Lung microvascular endothelial cell (primary cell): ENCODE measurements at regions not wholly inside any gene's neighbourhood (a gene's known extent, or its start where the extent isn't known, plus 50 kb on each side); places are given as distances from the start of the nearest gene placed in this dataset.

Source experiments
- DNase-seq, 2 donors: peaks; one replicate each; pipeline versions ENCODE4 v3.0.0 to v3.0.0-alpha.2; 2010; ENCODE audit warnings: low read depth in 2 of 2

DNA sequence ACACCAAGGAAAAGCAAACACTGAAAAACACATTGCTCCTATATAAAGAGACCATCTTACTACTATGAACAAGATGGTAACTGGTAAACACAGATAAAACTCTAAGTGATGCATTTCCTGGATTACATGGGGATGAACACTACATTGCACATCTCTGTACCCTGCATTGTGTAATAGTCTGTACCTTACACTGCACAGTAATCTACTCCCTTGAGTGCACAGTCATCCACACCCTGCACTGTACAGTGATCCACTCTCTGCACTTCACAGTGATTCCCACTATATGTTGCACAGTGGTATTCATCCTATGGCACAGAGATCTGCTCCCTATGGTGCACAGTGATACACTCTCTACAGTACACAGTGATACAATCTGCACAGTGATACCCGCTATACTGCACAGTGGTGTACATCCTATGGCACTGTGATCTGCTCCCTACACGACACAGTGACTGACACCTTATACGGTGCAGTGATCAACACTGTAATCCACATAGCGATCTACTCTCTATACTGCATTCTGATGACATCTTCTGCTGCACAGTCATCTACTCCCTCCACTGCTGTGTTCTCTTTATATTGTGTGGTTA, 462.2 kb upstream of the RGPD4 start:
- DNase-seq = no peak

DNA sequence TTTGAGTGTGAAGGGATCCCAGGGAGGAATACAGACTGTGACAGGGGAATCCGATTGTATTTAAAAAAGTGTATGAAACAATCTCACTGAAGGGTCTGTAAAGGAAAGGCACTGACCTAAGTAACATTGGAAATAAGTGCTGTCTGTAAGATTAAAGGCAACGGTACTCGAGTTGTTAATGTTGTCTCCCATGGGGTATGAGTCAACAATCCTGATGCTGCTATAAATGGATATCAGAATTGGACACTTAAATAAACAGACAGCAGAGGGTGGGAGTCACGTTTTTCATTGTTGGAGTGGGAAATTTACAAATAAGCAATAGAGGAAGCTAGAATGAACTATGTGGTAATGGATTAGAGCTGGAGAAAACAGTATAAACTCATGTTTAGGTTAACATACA, 452.4 kb upstream of the RGPD4 start:
- no peak for DNase-seq

DNA sequence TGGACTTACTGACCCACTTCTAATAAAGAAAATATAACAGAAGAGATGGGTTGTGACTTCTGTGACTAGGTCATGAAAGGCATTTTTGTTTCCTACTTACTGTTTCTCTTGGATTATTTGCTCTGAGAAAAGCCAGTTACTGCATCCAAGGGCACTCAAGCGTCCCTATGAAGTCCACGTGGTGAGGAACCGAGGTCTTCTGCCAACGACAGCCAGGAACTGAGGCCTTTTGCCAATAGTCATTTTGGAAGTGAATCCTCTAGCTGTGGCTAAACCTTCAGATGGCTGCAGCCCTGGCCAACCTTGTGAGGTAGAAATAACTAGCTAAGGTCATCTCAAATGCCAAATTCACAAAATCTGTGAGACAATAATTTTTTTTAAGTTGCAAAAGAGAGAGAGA, 449.8 kb upstream of the RGPD4 start:
- no peak for DNase-seq

- DNase-seq = no peak
Measured at GRCh38 chr2:107380912-107381311, 445.8 kb upstream of the RGPD4 start.

GRCh38 chr2:107383691-107384090, 443.0 kb upstream of the RGPD4 start:
- DNase-seq = no peak

DNA sequence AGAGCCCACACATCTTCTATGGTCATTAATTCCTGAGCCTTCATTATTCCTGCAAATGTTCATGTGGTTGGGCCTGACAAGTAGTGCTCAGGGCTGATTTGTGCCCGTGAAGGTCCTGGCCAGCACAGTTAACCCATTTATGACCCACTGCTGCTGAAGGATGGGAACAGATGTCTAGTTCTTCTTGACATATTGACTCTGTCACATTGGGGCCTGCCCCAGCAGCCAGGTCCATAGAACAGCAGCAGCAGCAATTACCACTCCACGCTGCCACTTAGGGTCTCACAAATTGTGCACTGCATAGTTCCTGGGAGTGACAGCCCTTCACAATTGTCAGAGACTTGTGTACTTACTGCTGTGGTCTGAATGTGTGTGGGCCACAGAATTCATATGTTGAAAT, 442.3 kb upstream of the RGPD4 start:
- DNase-seq = no peak

GRCh38 chr2:107385921-107386320, 440.8 kb upstream of the RGPD4 start:
- DNase-seq = no peak

DNA sequence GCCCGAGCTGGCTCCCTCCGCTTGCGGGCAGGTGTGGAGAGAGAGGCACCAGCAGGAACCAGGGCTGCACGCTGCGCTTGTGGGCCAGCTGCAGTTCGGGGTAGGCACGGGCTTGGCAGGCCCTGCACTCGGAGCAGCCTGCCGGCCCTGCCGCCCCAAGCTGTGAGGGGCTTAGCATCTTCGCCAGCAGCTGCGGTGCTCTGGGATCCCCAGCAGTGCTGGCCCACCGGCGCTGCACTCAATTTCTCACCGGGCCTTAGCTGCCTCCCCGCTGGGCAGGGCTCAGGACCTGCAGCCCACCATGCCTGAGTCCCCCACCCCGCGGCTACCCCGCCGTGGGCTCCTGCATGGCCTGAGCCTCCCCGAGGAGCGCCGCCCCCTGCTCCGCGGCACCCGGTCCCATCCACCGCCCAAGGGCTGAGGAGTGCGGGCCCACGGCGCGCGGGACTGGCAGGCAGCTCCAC, 434.4 kb upstream of the RGPD4 start:
- no peak for DNase-seq

- DNase-seq = no peak
Measured at GRCh38 chr2:107393516-107393915, 433.2 kb upstream of the RGPD4 start.

GRCh38 chr2:107398683-107399082, 428.0 kb upstream of the RGPD4 start:
- DNase-seq = no peak

DNA sequence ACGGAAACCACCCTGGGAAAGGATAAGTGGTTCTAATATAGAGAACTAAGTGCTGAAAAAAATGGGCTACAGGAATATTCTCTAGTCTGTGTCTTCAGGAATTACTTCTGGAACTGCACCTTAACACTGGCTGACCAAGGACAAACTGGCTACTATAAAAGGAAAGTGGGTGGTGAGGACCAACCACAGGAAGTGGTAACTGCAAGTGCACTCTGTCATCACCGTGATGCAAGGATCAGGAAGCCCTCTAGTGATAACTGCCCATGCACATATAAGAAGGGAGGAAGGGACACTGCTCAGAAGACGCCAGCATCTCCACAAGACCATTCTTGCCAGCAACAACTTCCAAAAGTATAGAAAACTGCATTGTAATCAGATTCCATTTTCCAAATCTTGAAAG, 424.4 kb upstream of the RGPD4 start:
- DNase-seq = no peak

GRCh38 chr2:107405261-107405660, 421.4 kb upstream of the RGPD4 start:
- no peak for DNase-seq

GRCh38 chr2:107407017-107407416, 419.7 kb upstream of the RGPD4 start:
- DNase-seq = no peak

- no peak for DNase-seq
Measured at GRCh38 chr2:107407974-107408373, 418.7 kb upstream of the RGPD4 start.

DNA sequence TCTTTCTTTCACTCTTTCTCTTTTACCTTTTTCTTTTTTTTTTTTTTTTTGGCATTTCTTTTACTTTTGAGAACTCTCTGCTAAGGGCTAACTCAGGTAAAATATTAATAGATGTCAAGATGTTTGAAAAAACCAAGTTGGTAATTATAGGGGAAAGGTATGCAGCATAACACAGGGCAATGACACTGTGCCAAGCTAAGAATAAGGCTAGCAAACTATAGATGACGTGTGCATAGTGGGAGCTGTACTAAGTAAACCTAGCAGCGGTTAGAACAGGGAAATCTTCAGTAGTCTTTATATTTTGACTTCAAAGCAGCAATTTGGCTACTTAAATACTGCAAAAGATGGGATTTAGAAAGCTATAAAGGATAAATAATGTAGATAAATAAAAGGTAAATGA, 415.4 kb upstream of the RGPD4 start:
- no peak for DNase-seq

- no peak for DNase-seq
Measured at GRCh38 chr2:107412209-107412904, 414.3 kb upstream of the RGPD4 start.

GRCh38 chr2:107412981-107413380, 413.7 kb upstream of the RGPD4 start:
- DNase-seq = no peak

DNA sequence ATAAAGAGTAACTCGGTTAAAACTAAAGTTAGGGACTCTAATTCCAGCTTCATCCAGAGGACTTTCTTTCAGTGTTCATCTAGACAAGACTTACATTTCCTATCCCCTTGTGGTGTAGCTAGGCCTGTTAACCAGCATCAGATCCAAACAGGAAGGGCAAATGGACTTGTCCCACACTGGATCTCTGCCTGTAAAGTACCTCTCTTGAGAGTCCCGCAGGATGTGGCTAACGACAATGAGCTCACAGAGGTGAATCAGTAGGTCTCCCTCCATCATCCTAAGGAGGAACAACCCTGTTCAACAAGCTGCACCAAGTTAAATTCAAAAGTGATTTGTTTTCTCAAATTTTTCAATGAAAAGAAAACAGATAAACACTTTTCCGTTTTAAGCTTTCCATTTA, 412.3 kb upstream of the RGPD4 start:
- DNase-seq = no peak

DNA sequence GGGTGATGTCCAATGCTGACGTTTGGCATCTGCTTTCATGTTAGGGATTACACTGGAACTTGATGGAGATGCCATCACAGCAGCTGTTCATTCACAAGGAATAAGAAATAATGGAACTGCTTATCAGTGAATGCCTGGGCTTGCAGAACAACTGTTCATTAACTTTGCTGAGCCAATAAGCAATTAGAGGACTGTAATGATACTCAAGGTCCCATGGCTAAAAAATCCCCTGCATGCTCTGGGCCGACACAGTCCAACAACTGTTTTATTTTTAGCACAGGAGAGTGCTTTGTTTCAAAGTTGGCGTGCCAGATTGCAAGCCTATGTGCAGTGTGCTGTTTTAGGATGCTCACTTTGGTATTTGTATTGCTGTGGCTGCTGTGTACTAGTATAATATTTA, 408.0 kb upstream of the RGPD4 start:
- DNase-seq = no peak

- DNase-seq = no peak
Measured at GRCh38 chr2:107419191-107419590, 407.5 kb upstream of the RGPD4 start.

GRCh38 chr2:107428781-107429180, 397.9 kb upstream of the RGPD4 start:
- DNase-seq = no peak

GRCh38 chr2:107430006-107430405, 396.7 kb upstream of the RGPD4 start:
- no peak for DNase-seq

GRCh38 chr2:107430596-107431266, 396.0 kb upstream of the RGPD4 start:
- no peak for DNase-seq
